ENCODE measurements at regions not wholly inside any gene's neighbourhood (a gene's known extent, or its start where the extent isn't known, plus 50 kb on each side); places are given as distances from the start of the nearest gene placed in this dataset.

- POLR2A ChIA-PET, result no interaction called here
- TF ChIP-seq, protein P1, sequence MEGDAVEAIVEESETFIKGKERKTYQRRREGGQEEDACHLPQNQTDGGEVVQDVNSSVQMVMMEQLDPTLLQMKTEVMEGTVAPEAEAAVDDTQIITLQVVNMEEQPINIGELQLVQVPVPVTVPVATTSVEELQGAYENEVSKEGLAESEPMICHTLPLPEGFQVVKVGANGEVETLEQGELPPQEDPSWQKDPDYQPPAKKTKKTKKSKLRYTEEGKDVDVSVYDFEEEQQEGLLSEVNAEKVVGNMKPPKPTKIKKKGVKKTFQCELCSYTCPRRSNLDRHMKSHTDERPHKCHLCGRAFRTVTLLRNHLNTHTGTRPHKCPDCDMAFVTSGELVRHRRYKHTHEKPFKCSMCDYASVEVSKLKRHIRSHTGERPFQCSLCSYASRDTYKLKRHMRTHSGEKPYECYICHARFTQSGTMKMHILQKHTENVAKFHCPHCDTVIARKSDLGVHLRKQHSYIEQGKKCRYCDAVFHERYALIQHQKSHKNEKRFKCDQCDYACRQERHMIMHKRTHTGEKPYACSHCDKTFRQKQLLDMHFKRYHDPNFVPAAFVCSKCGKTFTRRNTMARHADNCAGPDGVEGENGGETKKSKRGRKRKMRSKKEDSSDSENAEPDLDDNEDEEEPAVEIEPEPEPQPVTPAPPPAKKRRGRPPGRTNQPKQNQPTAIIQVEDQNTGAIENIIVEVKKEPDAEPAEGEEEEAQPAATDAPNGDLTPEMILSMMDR (IDR thresholded peaks at IDR 0.05; ENCODE audit: control extremely low read depth, extremely low read depth, low read depth, missing control alignments), result no peak
- CTCF ChIA-PET, result interaction anchor here (1.0 to 1.5 kb wide), 4 partner anchors 12 to 409 kb away, joined by 3 to 5 read pairs (median 3); no protein-coding TSS in a partner anchor
- no peak for DNase-seq (ENCODE audit: extremely low spot score)
These were observed 214.4 kb downstream of the SPTSSA start for GRCh38 chr14:34247605-34248004.

GRCh38 chr14:34246206-34246605, 215.8 kb downstream of the SPTSSA start:
- no peak for DNase-seq (ENCODE audit: extremely low spot score)
- TF ChIP-seq, protein P1 (IDR thresholded peaks at IDR 0.05; ENCODE audit: control extremely low read depth, extremely low read depth, low read depth, missing control alignments), result no peak
- ChIA-PET POLR2A (no interaction called here), CTCF (interaction anchor here (0.8 to 1.5 kb wide), 3 partner anchors 17 to 77 kb away, joined by 3 to 5 read pairs (median 3); no protein-coding TSS in a partner anchor)

DNA sequence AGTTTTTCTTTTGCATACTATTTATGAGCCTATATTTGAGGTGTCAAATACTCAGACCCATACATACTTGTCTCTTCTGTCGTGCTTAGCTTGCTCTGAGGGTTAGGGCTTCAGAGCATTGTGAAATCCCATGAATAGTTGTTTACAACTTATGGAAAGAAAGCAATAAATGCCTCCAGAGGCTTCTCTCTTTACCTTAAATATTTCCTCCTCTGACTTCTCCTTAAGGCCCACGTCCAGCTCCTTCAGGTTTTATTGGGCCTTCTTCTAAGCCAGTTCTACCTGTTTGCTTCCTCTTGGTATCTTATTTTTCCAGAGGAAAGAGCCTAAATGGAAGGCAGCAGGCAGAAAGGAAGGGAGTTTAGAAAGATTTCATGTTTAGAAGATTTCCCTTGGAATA, 218.6 kb downstream of the SPTSSA start:
- no peak for DNase-seq (ENCODE audit: extremely low spot score)
- ChIA-PET CTCF (no interaction called here), POLR2A (no interaction called here)
- TF ChIP-seq, protein P1 (IDR thresholded peaks at IDR 0.05; ENCODE audit: control extremely low read depth, extremely low read depth, low read depth, missing control alignments), result no peak

GRCh38 chr14:34243001-34243400, 219.0 kb downstream of the SPTSSA start:
- CTCF ChIA-PET, result interaction anchor here (1.4 kb wide), 1 partner anchor 405 kb away, joined by 4 read pairs; no protein-coding TSS in a partner anchor
- POLR2A ChIA-PET, result no interaction called here

DNA sequence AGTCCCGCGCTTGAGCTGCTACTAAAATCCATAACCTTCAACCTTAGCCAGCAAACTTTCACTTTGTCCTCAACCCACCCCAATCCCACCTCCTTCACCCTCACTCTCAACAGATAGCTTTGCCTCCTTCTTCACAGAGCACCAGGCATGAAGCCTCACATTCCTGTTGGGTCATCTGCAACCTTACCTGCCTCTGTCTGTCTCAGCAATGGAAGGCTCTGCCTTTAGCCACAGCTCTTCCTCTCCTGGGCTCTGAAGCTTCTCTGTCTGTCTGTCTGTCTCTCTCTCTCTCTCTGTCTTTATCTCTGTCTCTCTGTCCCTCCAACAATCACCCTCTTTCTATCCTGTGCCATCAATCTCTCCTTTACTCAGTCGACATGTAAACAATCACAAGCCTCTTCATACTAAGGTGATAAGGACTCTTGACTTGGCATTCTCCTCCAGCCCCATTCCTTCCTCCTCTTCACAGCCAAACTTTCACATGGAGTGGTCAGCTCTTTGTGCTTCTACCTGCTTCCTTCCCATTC, 220.8 kb downstream of the SPTSSA start:
- TF ChIP-seq, protein P1 (IDR thresholded peaks at IDR 0.05; ENCODE audit: control extremely low read depth, extremely low read depth, low read depth, missing control alignments), result no peak
- POLR2A ChIA-PET, result no interaction called here
- DNase-seq (ENCODE audit: extremely low spot score), result no peak
- CTCF ChIA-PET, result interaction anchor here (1.2 to 1.4 kb wide), 2 partner anchors 13 to 403 kb away, joined by 4 read pairs; no protein-coding TSS in a partner anchor

More at GRCh38 chr14:34243001-34243400, 219.0 kb downstream of the SPTSSA start:
- no peak for DNase-seq (ENCODE audit: extremely low spot score)
- TF ChIP-seq, protein P1 (IDR thresholded peaks at IDR 0.05; ENCODE audit: control extremely low read depth, extremely low read depth, low read depth, missing control alignments), result no peak

- ChIA-PET CTCF (interaction anchor here (1.5 kb wide), 1 partner anchor 10 kb away, joined by 4 read pairs; no protein-coding TSS in a partner anchor), POLR2A (no interaction called here)
- no peak for DNase-seq (ENCODE audit: extremely low spot score)
- TF ChIP-seq, protein P1 (IDR thresholded peaks at IDR 0.05; ENCODE audit: control extremely low read depth, extremely low read depth, low read depth, missing control alignments), result no peak
These were observed 223.4 kb downstream of the SPTSSA start for GRCh38 chr14:34238610-34239009.
